MM.1S (cell line): ENCODE measurements at regions not wholly inside any gene's neighbourhood (a gene's known extent, or its start where the extent isn't known, plus 50 kb on each side); places are given as distances from the start of the nearest gene placed in this dataset.

Experiments used
- DNase-seq: peaks from one replicate; pipeline ENCODE4 v3.0.0-alpha.2; 2015
- H2AFZ ChIP-seq: fragments of 300-600 bp; sonication (generic); 2 replicates; pipeline ENCODE4 v1.6.0; 2016; ENCODE audit warnings: antibody characterized with exemption, low read length
- H3F3A ChIP-seq: fragments of 300-600 bp; sonication (generic); 2 replicates; pipeline ENCODE4 v1.6.1; 2016; ENCODE audit warnings: mild to moderate bottlenecking, antibody characterized with exemption, low read length, moderate library complexity, mixed read lengths; ENCODE audit not compliant: insufficient read depth
- H3K27ac ChIP-seq: fragments of 300-600 bp; sonication (generic); 2 replicates; pipeline ENCODE4 v1.5.1; 2016; ENCODE audit warnings: mild to moderate bottlenecking, low read length
- H3K27me3 ChIP-seq: fragments of 300-600 bp; sonication (generic); replicated peaks from 2 replicates; pipeline ENCODE4 v1.6.0; 2016; ENCODE audit warnings: low read length; ENCODE audit not compliant: insufficient read depth
- H3K36me3 ChIP-seq: fragments of 300-600 bp; sonication (generic); replicated peaks from 2 replicates; pipeline ENCODE4 v1.6.1; 2016; ENCODE audit warnings: mild to moderate bottlenecking, low read length, mixed read lengths; ENCODE audit not compliant: insufficient read depth
- H3K4me1 ChIP-seq: fragments of 300-600 bp; sonication (generic); 2 replicates; pipeline ENCODE4 v1.6.1; 2016; ENCODE audit warnings: low read length, mixed read lengths
- H3K4me2 ChIP-seq: fragments of 300-600 bp; sonication (generic); 2 replicates; pipeline ENCODE4 v1.6.0; 2016; ENCODE audit warnings: low read depth, low read length
- H3K4me3 ChIP-seq: fragments of 300-600 bp; sonication (generic); 2 replicates; pipeline ENCODE4 v1.5.1; 2016; ENCODE audit warnings: low read length, mixed read lengths
- H3K79me2 ChIP-seq: fragments of 300-600 bp; sonication (generic); 2 replicates; pipeline ENCODE4 v1.6.1; 2016; ENCODE audit warnings: mixed run types, low read length, mixed read lengths
- H3K9ac ChIP-seq: fragments of 300-600 bp; sonication (generic); 2 replicates; pipeline ENCODE4 v1.6.1; 2016; ENCODE audit warnings: low read length, mixed read lengths
- H3K9me2 ChIP-seq: fragments of 300-600 bp; sonication (generic); replicated peaks from 2 replicates; pipeline ENCODE4 v1.6.1; 2016; ENCODE audit warnings: mild to moderate bottlenecking, low read length, mixed read lengths; ENCODE audit not compliant: insufficient read depth
- H3K9me3 ChIP-seq: fragments of 300-600 bp; sonication (generic); replicated peaks from 2 replicates; pipeline ENCODE4 v1.6.1; 2016; ENCODE audit warnings: mild to moderate bottlenecking, low read length, mixed read lengths; ENCODE audit not compliant: insufficient read depth
- H4K20me1 ChIP-seq: fragments of 300-600 bp; sonication (generic); 2 replicates; pipeline ENCODE4 v1.6.1; 2016; ENCODE audit warnings: mild to moderate bottlenecking, low read length, moderate library complexity, mixed read lengths; ENCODE audit not compliant: insufficient read depth
- EZH2 ChIP-seq: fragments of 300-600 bp; sonication (generic); optimal IDR thresholded peaks from 2 replicates; pipeline ENCODE3; 2017; ENCODE audit warnings: low read depth, mild to moderate bottlenecking, antibody characterized with exemption, low read length, mixed read lengths
- EZH2phosphoT487 ChIP-seq: fragments of 300-600 bp; sonication (generic); IDR thresholded peaks from 2 replicates; pipeline ENCODE4 v1.6.1; 2018; ENCODE audit warnings: antibody characterized with exemption, low read length
- TF ChIP-seq, protein P1 (sequence below): fragments of 300-600 bp; sonication (generic); IDR thresholded peaks from 2 replicates; pipeline ENCODE4 v1.5.1; 2016; ENCODE audit warnings: antibody characterized with exemption, low read length, mixed read lengths

DNA sequence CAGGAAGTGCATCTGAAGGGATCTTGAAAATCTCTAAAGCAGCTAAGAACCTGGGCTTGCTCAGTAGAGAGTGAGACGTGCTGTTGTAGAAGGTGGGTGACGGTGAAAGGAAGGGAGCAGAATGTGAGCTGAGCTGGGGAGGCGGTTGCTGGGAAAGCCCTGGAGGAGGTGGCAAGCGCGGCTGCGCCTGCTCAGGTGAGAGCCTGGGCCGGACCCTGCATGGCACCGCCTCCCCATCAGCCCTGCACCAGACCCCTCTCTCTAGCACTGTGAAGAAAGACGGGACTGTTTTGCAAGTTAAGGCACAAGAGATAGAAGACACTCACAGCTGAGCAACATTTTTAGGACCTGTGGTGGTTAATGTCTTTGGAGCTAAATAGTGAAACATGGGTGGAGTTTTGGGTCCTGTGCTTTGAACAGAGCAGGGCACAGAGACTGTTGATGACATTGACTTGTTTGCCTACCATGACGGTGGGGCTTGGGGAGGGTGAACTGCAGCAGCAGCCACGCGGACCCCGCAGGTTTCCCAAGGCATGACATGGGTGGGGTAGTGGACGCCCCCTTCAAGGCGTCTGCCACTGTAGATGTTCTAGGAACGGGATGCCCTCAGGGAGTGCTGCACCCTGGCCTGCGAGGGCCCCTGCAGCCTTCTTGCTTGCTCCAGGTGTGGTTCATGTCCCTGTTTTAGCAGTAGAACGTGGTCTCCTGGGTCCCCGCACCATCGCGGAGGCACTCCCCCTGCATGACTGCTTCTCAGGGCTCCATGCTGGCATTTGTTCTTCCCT is 245.3 kb downstream of the TSN start:
- Histone ChIP-seq H2AFZ (no peak overlapping the region), H3K79me2 (no peaks in the 10 kb centered on the region), H3K27me3 (no peaks in the 10 kb centered on the region), H3K4me3 (no peak overlapping the region), H3K4me1 (no peaks in the 10 kb centered on the region), H3K9me2 (no peaks in the 10 kb centered on the region), H3K36me3 (no peaks in the 10 kb centered on the region), H3K9me3 (no peaks in the 10 kb centered on the region), H3K27ac (no peak overlapping the region), H3F3A (no peaks in the 10 kb centered on the region), H3K9ac (no peak overlapping the region), H4K20me1 (no peaks in the 10 kb centered on the region), H3K4me2 (no peak overlapping the region)
- no peak for TF ChIP-seq EZH2
- TF ChIP-seq EZH2phosphoT487 = no peak
- TF ChIP-seq, protein P1, sequence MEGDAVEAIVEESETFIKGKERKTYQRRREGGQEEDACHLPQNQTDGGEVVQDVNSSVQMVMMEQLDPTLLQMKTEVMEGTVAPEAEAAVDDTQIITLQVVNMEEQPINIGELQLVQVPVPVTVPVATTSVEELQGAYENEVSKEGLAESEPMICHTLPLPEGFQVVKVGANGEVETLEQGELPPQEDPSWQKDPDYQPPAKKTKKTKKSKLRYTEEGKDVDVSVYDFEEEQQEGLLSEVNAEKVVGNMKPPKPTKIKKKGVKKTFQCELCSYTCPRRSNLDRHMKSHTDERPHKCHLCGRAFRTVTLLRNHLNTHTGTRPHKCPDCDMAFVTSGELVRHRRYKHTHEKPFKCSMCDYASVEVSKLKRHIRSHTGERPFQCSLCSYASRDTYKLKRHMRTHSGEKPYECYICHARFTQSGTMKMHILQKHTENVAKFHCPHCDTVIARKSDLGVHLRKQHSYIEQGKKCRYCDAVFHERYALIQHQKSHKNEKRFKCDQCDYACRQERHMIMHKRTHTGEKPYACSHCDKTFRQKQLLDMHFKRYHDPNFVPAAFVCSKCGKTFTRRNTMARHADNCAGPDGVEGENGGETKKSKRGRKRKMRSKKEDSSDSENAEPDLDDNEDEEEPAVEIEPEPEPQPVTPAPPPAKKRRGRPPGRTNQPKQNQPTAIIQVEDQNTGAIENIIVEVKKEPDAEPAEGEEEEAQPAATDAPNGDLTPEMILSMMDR = no peak
- DNase-seq = no peak

DNA sequence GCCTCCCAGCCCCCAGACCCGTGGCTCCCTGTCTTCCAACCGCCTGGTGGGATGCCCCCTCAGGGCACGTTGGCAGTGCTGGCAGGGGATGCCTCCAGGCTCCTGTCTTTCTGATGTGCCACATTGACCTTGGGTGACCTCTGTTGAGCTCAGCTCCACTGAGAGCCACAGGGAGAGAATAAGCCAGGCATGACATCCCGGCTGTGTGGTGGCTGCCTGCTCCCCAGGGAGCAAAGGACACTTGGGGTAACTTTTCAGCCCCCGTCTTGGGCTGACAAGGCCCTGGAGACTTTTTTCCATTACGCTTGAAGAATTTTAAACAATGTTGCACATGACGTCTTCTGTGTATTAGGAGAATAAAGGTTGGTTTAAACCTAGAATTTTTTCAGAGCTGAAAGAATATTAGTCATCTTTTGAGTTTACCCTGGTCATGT is 246.0 kb downstream of the TSN start:
- no peaks in the 10 kb centered on the region for H3K27me3 ChIP-seq
- no peak overlapping the region for H3K4me2 ChIP-seq
- H3K36me3 ChIP-seq = no peaks in the 10 kb centered on the region
- H3K4me3 ChIP-seq = no peak overlapping the region
- no peak overlapping the region for H3K27ac ChIP-seq
- no peaks in the 10 kb centered on the region for H3K4me1 ChIP-seq
- H3K79me2 ChIP-seq = no peaks in the 10 kb centered on the region
- H3K9me2 ChIP-seq = no peaks in the 10 kb centered on the region
- no peaks in the 10 kb centered on the region for H4K20me1 ChIP-seq
- H3K9me3 ChIP-seq = no peaks in the 10 kb centered on the region
- no peak for TF ChIP-seq EZH2
- no peak for TF ChIP-seq EZH2phosphoT487
- TF ChIP-seq, protein P1 = no peak
- H3F3A ChIP-seq = no peaks in the 10 kb centered on the region
- DNase-seq = no peak
- H3K9ac ChIP-seq = no peak overlapping the region
- no peak overlapping the region for H2AFZ ChIP-seq

DNA sequence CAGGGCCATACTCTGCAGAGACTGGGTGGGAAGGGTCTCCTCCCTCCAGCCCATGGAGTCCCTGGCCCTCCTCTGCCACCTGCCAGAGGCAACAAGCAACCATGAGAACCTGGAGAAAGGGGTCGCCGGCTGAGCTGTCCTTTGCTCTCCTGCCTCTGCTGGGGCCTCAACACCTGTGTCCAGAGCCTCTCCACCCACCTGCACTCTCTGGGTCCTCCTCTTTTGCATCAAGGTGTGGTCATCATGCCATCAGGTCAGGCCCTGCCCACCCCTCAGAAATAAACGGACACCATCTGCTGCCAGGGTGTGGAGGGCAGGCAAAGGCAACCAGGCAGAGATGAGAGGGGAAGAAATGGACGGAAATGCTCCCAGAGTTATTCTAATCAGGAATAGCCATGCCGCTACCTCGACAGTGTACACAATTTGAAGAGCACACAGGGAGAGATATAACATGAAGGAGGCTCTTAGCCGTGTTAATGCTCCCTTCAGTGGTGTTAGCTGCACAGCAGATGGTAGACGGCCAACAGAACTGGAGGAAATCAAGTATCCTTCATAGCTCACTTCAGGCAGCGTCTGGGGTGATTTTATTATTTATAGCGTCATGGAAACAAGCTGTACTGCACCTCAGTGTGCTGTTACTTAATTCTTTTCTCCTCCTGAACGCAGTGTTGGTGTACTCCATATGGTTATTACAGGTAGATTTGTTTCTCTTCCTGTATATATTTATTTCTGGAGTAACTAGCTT is 247.9 kb downstream of the TSN start:
- Histone ChIP-seq H2AFZ (no peak overlapping the region), H3K79me2 (no peaks in the 10 kb centered on the region), H3K27ac (no peak overlapping the region), H3K27me3 (no peaks in the 10 kb centered on the region), H4K20me1 (no peaks in the 10 kb centered on the region), H3K4me3 (no peak overlapping the region), H3K4me2 (no peak overlapping the region), H3K9me2 (no peaks in the 10 kb centered on the region), H3F3A (no peaks in the 10 kb centered on the region), H3K9me3 (no peaks in the 10 kb centered on the region), H3K9ac (no peak overlapping the region), H3K36me3 (no peaks in the 10 kb centered on the region), H3K4me1 (no peaks in the 10 kb centered on the region)
- DNase-seq = no peak
- no peak for TF ChIP-seq EZH2
- TF ChIP-seq, protein P1 = no peak
